ENCODE measurements at regions not wholly inside any gene's neighbourhood (a gene's known extent, or its start where the extent isn't known, plus 50 kb on each side); places are given as distances from the start of the nearest gene placed in this dataset.

DNA sequence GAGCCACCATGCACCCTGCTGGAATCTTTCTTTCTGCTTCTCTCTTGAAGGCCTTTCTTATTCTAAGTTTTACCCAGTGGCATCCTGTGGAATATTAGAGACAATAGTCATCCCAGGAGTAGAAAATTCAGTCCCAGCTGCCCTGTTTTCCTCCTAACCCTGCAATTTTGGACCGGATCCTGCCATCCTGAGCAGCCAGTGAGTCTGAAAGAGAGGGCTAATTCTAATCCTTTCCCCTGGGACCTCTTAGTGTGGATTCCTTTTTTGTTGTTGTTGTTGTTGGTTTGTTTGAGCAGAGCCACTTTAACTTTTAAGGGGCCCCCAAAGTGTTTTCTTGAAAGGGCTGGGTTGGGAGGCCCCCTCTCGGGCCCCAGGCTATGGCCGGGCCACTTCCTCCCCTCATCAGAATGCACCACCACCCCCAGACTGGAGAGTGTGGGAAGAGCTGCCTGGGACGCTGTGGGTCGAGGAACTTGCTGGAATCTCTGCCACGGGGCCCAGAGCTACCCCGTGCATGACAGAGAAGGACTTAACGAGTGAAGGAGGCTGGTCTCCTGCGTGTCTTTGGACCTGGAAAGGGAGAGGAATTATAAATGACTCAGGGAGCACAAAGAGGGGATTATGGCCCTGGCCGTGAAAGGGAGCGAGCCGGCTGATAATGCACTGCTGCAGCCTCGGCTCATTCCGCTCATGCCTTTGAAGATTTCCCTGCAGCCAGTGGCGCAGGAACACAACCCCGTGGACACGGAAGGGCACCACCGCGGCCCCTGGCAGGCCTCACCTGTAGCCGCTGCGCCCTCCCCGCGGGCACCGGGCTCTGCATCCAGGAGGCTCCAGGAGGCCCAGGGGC, 81.0 kb upstream of the AKT3 start:
- TF ChIP-seq POLR2AphosphoS5 (IDR thresholded peaks at IDR 0.05; ENCODE audit: low read depth, low read length) (no peak), POLR2A (IDR thresholded peaks at IDR 0.05; ENCODE audit: low read depth, low read length) (no peak)

All from GM12892 (cell line).